ENCODE measurements at regions not wholly inside any gene's neighbourhood (a gene's known extent, or its start where the extent isn't known, plus 50 kb on each side); places are given as distances from the start of the nearest gene placed in this dataset.

DNA sequence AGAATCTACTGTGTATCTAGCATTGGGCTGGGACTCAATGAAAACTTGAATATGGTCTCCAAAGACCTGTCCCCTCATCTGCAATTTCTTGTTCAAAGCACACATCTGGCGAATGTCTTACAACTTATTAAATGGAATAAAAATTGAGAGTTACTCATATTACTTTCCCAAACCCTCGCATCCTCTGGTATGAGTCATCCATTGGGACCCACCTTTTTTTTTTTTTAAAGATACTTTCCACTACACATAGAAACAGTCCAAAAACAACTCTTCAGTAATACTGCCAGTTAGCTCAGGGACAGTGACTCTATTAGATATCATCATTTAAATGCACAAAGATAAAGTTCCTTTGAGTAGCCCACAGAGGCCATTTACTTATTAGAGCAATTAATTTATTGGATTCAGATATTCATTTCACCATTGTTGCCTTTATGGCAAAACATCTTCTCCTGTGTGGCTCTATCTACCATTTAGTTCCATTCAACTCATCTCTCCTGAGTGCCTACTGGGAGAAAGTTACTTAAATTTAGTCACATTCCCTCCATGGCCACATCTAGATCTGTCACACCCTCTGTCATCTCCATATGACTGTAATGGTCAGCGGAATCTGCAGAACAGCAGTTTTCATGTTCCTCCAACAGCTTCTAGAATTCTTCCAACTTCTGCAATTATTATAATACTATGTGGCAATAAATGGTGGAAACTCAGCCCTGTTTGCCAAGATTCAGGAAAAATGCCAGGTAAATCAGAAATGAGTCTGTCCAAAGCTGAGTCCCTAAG, 77.9 kb upstream of the ARHGEF3 start:
- Histone ChIP-seq H3K27me3 (ENCODE audit: control insufficient read depth, insufficient read depth, low read length) (no peaks in the 10 kb centered on the region), H2AFZ (no peak overlapping the region), H3K79me2 (no peaks in the 10 kb centered on the region), H3K4me1 (peaks cover 3% of the 10 kb centered on the region), H3K9ac (no peak overlapping the region), H3K27ac (no peak overlapping the region), H3K36me3 (ENCODE audit: control insufficient read depth, insufficient read depth, low read length) (no peaks in the 10 kb centered on the region), H3K9me3 (ENCODE audit: control insufficient read depth, low read length) (no peaks in the 10 kb centered on the region), H3K4me3 (ENCODE audit: low read depth, low read length) (no peak overlapping the region), H3K4me2 (ENCODE audit: low read length) (no peak overlapping the region)
- TF ChIP-seq, protein P1, sequence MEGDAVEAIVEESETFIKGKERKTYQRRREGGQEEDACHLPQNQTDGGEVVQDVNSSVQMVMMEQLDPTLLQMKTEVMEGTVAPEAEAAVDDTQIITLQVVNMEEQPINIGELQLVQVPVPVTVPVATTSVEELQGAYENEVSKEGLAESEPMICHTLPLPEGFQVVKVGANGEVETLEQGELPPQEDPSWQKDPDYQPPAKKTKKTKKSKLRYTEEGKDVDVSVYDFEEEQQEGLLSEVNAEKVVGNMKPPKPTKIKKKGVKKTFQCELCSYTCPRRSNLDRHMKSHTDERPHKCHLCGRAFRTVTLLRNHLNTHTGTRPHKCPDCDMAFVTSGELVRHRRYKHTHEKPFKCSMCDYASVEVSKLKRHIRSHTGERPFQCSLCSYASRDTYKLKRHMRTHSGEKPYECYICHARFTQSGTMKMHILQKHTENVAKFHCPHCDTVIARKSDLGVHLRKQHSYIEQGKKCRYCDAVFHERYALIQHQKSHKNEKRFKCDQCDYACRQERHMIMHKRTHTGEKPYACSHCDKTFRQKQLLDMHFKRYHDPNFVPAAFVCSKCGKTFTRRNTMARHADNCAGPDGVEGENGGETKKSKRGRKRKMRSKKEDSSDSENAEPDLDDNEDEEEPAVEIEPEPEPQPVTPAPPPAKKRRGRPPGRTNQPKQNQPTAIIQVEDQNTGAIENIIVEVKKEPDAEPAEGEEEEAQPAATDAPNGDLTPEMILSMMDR (IDR thresholded peaks at IDR 0.05): no peak

DNA sequence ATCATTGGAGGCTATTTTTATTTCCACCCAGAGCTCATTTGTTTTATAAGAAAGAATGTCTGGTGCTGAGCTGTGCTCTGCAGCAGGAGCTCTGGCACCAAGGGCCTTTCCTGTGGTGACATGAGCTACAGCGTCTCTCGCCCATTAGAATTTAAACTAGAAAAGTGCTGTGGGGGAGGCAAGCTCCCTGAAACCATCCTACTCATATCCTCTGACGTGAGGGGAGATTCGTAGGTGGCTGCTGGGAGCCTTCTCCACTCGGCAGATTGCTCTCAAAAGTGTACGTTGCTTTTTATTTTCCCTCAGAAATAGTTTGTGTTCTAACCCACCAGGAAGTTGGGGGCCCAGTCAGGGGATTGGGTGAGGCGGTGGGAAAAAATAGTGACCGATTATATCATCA, 76.3 kb upstream of the ARHGEF3 start:
- Histone ChIP-seq H3K4me3 (ENCODE audit: low read depth, low read length) (no peak overlapping the region), H3K36me3 (ENCODE audit: control insufficient read depth, insufficient read depth, low read length) (no peaks in the 10 kb centered on the region), H2AFZ (no peak overlapping the region), H3K9ac (no peak overlapping the region), H3K79me2 (no peaks in the 10 kb centered on the region), H3K27ac (no peak overlapping the region), H3K9me3 (ENCODE audit: control insufficient read depth, low read length) (no peaks in the 10 kb centered on the region), H3K27me3 (ENCODE audit: control insufficient read depth, insufficient read depth, low read length) (no peaks in the 10 kb centered on the region), H3K4me2 (ENCODE audit: low read length) (no peak overlapping the region), H3K4me1 (peaks cover 13% of the 10 kb centered on the region)
- TF ChIP-seq, protein P1 (IDR thresholded peaks at IDR 0.05): no peak

DNA sequence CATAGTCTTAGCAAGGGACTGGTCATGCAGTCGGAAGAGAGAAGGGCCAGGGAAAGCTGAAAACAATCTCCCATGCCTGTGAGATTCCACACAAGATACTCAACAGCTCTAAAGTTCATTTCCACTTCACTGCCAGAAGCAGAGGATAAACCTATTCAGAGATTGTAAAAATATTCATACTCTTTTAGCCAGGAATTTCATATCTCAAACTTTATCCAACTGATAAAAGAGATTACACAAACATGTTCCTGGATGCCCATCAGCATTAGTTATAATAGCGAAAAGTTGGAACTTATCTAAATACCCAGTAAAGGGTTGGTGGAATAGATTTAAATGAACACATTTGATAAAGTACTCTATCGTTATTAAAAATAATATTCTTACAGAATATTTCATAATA, 75.2 kb upstream of the ARHGEF3 start:
- no peaks in the 10 kb centered on the region for H3K9me3 ChIP-seq (ENCODE audit: control insufficient read depth, low read length)
- H3K4me2 ChIP-seq (ENCODE audit: low read length): no peak overlapping the region
- no peak overlapping the region for H3K9ac ChIP-seq
- H3K79me2 ChIP-seq: no peaks in the 10 kb centered on the region
- TF ChIP-seq, protein P1 (IDR thresholded peaks at IDR 0.05): no peak
- H3K27ac ChIP-seq: no peak overlapping the region
- H3K4me3 ChIP-seq (ENCODE audit: low read depth, low read length): no peak overlapping the region
- peaks cover 13% of the 10 kb centered on the region for H3K4me1 ChIP-seq
- no peaks in the 10 kb centered on the region for H3K36me3 ChIP-seq (ENCODE audit: control insufficient read depth, insufficient read depth, low read length)
- H2AFZ ChIP-seq: no peak overlapping the region
- H3K27me3 ChIP-seq (ENCODE audit: control insufficient read depth, insufficient read depth, low read length): no peaks in the 10 kb centered on the region

DNA sequence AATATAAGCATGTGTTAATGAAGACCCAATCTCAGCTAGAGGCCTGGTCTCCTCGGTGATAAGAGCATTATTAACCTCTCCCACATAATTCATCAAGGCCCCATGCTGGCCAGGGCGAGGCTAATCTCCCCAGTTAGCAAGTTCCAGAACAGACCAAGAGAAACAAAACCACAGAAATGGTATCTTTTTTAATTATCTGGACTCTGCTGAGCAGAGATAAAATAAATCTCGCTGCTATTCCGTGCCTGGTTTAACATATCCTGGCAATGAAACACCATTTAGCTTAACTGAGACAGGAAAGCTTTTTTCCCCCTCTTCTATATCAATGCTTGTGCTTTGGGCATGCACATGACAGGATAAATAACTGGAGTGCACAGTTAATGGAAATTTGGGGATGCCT, 72.5 kb upstream of the ARHGEF3 start:
- no peak overlapping the region for H3K4me2 ChIP-seq (ENCODE audit: low read length)
- TF ChIP-seq, protein P1 (IDR thresholded peaks at IDR 0.05): no peak

DNA sequence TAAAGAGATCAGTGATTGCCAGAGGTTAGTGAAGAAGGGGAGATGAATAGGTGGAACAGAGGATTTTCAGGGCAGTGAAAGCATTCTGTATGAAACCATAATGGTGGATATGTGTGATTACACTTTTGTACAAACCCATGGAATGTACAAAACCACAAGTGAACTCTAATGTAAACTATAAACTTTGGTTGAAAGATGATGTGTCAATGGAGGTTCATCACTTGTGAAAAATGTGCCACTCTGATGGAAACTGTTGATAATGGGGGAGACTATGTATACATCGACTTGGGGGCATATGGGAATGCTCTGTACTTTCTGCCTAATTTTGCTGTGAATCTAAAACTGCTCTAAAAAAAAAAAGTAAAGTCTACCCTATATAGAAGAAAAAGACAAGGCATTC, 68.7 kb upstream of the ARHGEF3 start:
- TF ChIP-seq, protein P1 (IDR thresholded peaks at IDR 0.05): no peak
- Histone ChIP-seq H3K36me3 (ENCODE audit: control insufficient read depth, insufficient read depth, low read length) (no peaks in the 10 kb centered on the region), H3K4me1 (peaks cover 10% of the 10 kb centered on the region), H3K27me3 (ENCODE audit: control insufficient read depth, insufficient read depth, low read length) (no peaks in the 10 kb centered on the region), H3K79me2 (no peaks in the 10 kb centered on the region), H3K4me2 (ENCODE audit: low read length) (no peak overlapping the region), H3K9me3 (ENCODE audit: control insufficient read depth, low read length) (no peaks in the 10 kb centered on the region), H3K27ac (no peak overlapping the region), H3K4me3 (ENCODE audit: low read depth, low read length) (no peak overlapping the region), H3K9ac (no peak overlapping the region), H2AFZ (no peak overlapping the region)

More for the DNA sequence above, 72.5 kb upstream of the ARHGEF3 start:
- H3K4me3 ChIP-seq (ENCODE audit: low read depth, low read length): no peak overlapping the region
- H2AFZ ChIP-seq: peak overlapping the region; percentile 35
- no peak overlapping the region for H3K9ac ChIP-seq
- H3K4me1 ChIP-seq: peaks cover 13% of the 10 kb centered on the region
- H3K27me3 ChIP-seq (ENCODE audit: control insufficient read depth, insufficient read depth, low read length): no peaks in the 10 kb centered on the region
- no peaks in the 10 kb centered on the region for H3K9me3 ChIP-seq (ENCODE audit: control insufficient read depth, low read length)
- H3K79me2 ChIP-seq: no peaks in the 10 kb centered on the region
- H3K27ac ChIP-seq: peak overlapping the region; percentile 38
- no peaks in the 10 kb centered on the region for H3K36me3 ChIP-seq (ENCODE audit: control insufficient read depth, insufficient read depth, low read length)

Measured in parathyroid adenoma (tissue), 2 donors.